ENCODE measurements at regions not wholly inside any gene's neighbourhood (a gene's known extent, or its start where the extent isn't known, plus 50 kb on each side); places are given as distances from the start of the nearest gene placed in this dataset.
"Not testable (repeated sequence)": the region's sequence is repeated elsewhere in the genome, so short reads cannot be mapped to it uniquely, and the experiment has no call there.

- not testable (repeated sequence) for H3K4me3 Mint-ChIP-seq, H3K27ac Mint-ChIP-seq, DNase-seq, H3K4me1 Mint-ChIP-seq, H3K27me3 Mint-ChIP-seq, H3K36me3 Mint-ChIP-seq, H3K9me3 Mint-ChIP-seq
- ATAC-seq (replicated peaks), result peak in 1 of 2 donors; percentile 34
Measured at GRCh38 chrX:91500499-91500898, 65.9 kb downstream of the PABPC5 start.

DNA sequence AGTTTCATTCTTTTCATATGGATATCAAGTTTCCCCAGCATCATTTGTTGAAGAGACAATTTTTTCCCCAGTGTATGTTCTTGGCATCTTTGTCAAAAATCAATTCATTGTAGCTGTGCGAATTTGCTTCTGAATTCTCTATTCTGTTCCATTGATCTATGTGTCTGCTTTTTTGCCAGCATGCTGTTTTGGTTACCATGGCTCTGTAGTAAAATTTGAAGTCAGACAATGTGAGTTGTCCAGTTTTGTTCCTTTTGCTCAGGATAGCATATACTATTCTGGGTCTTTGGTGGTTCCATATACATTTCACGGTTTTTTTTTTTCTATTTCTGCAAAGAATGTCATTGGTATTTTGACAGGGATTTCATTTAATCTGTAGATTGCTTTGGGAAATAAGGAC lies 95.6 kb downstream of the PABPC5 start:
- H3K4me1 Mint-ChIP-seq; H3K9me3 Mint-ChIP-seq; H3K27ac Mint-ChIP-seq; H3K4me3 Mint-ChIP-seq; DNase-seq; ATAC-seq (replicated peaks); H3K27me3 Mint-ChIP-seq; H3K36me3 Mint-ChIP-seq: not testable (repeated sequence)

GRCh38 chrX:91563127-91563526 lies 128.5 kb downstream of the PABPC5 start:
- ATAC-seq (replicated peaks); H3K27ac Mint-ChIP-seq; H3K27me3 Mint-ChIP-seq; H3K36me3 Mint-ChIP-seq; H3K4me1 Mint-ChIP-seq; DNase-seq; H3K4me3 Mint-ChIP-seq; H3K9me3 Mint-ChIP-seq: not testable (repeated sequence)

Measured in stimulated activated naive B cell treated with anti-CD40 and anti-IgM and Interleukin-4, amounts not matched to agents 10 μg/mL and 1 μg/mL and 100 μg/mL, for 72 hours (primary cell).